HG02943 (cell line): ENCODE measurements at regions not wholly inside any gene's neighbourhood (a gene's known extent, or its start where the extent isn't known, plus 50 kb on each side); places are given as distances from the start of the nearest gene placed in this dataset.

Experiments
- ATAC-seq: cut with Tn5 transposase; IDR thresholded peaks from one replicate; pipeline ENCODE4 v1.9.1; 2021; ENCODE audit warnings: mild to moderate bottlenecking, low read depth, moderate library complexity; ENCODE audit not compliant: unreplicated experiment

- ATAC-seq = no peak
These were observed 87.2 kb upstream of the STXBP5 start for GRCh38 chr6:147117011-147117410.

DNA sequence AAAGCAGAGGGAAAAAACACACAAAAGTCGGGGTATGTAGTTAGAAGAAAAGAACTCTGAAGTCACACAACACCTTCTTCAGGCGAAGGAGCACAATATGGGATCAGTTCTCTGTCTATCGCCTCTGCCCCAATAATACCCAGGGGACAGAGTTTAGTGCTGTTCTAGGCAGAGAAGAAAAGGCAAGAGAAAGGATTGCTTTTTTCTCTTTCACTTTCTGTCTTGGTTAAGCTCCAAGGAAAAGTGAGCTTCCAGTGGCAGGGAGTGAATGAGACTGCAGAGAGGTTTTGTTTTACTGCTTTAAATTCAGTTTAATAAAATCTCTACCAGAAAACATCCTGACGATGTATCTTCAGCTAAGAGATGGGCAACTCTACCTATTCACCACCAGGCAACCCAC, 86.6 kb upstream of the STXBP5 start:
- no peak for ATAC-seq

- ATAC-seq = no peak
These were observed 84.9 kb upstream of the STXBP5 start for GRCh38 chr6:147119310-147119709.

- no peak for ATAC-seq
These were observed 81.4 kb upstream of the STXBP5 start for GRCh38 chr6:147122823-147123222.

GRCh38 chr6:147126618-147127022, 77.6 kb upstream of the STXBP5 start:
- ATAC-seq = no peak

- no peak for ATAC-seq
These were observed 76.6 kb upstream of the STXBP5 start for GRCh38 chr6:147127587-147127986.

GRCh38 chr6:147128056-147128455, 76.2 kb upstream of the STXBP5 start:
- no peak for ATAC-seq

DNA sequence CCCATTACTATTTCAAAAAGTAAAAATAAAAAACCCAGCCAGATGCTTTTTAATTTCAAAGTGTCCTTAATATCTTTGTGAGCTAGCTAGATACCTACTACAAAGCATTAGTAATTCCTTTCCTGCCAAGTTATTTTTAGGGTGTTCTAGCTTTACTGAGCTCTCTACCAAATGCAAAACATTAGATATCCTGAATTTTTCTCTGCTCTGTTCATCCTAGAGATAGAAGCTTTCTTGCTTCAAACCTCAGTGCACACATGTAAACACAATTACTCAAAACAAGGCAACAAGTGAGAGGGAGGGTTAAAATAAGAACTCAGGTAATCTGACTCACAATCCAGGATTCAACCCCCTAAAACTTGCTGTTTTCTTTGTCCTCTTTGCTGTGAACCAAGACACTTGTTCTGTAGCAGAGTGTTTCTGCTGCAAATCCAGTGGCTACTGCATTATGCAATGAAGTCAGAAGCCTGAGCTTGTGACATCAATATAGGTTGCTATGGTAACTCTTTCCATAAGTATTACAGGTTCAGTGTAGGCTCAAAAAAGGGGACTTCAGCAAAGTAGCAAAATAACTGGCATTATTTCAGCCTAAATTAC, 72.6 kb upstream of the STXBP5 start:
- ATAC-seq = no peak

DNA sequence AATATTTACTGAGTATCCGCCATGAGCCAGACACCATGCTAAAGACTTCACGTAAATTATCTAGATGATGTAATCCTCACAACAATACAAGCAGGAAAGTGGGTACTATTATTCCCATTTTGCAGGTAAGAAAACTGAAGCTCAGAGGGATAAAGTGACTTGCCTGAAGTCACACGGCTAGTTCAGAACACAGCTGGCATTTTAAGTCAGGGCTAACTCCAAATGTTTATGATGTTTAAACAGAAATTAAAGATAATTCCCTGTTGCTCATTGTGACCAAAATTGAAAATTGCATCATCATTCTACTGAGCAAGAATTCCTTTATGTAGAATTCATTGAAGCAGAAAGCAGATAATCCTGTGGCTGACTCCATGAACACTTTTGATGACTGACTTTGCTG, 71.3 kb upstream of the STXBP5 start:
- no peak for ATAC-seq

GRCh38 chr6:147133669-147134068, 70.5 kb upstream of the STXBP5 start:
- ATAC-seq = no peak

GRCh38 chr6:147135211-147135681, 69.0 kb upstream of the STXBP5 start:
- ATAC-seq = no peak

- no peak for ATAC-seq
These were observed 68.2 kb upstream of the STXBP5 start for GRCh38 chr6:147136057-147136456.

- ATAC-seq = no peak
These were observed 66.2 kb upstream of the STXBP5 start for GRCh38 chr6:147137986-147138385.

DNA sequence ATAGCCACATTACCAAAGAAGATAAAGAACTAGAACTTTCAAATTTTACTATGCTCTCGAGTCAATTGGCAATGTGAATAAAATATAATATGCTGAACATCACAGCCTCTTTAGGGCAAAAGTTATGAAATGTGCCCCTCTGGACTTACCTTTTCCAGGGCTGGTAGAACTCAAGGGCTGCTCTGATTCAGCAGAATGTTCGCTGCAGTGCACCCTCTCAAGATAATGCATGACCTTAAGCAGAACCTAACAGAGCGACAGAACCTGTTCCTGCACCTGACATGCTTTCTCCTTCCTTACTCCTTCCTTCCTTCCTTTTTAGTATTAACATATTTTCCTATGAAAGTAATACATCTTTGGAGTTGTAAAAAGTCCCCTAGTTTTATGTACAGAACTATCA, 65.4 kb upstream of the STXBP5 start:
- ATAC-seq = no peak

- no peak for ATAC-seq
These were observed 62.4 kb upstream of the STXBP5 start for GRCh38 chr6:147141711-147142308.

- no peak for ATAC-seq
These were observed 61.5 kb upstream of the STXBP5 start for GRCh38 chr6:147142684-147143245.

DNA sequence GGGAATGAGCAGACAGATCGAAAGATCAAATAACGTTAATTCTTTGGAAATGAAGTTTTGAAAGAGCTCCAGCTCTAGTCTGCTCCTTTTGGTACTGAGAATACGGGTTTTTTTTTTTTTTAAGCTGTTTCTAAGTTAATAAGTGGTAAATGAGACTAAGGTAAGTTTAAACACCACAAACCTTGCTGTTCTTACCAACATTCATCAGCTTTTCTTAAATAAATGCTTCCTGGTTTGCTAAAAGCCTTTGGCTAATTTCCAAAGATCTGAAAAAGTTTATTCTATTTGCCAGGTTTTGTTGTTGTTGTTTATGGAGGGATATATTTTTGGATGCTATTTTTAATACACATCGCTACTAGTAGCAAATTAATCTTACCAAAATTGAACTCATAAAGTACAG, 55.1 kb upstream of the STXBP5 start:
- no peak for ATAC-seq

GRCh38 chr6:147149826-147150225, 54.4 kb upstream of the STXBP5 start:
- ATAC-seq = no peak

DNA sequence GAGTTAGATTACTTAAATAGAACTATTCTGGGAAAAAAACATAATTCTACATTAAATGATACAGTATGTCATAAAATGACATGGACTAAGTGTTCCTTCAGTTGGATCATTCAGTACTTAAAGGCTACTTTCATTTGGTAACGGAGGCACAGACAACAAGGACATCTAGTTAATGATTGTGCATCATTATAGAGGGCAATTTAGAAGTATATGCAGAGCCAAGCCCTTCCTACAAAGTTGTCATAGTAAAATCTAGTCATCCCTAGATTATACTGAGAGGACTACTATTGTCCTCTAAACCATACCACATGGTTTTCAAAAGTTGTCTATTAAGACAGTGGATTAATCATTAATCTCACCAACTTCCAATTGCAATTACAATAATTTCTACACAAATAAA, 53.9 kb upstream of the STXBP5 start:
- ATAC-seq = no peak
